Heart right ventricle (tissue), 16 donors: ENCODE measurements at regions not wholly inside any gene's neighbourhood (a gene's known extent, or its start where the extent isn't known, plus 50 kb on each side); places are given as distances from the start of the nearest gene placed in this dataset.

Source experiments
- ATAC-seq, 8 donors: fragments of 200-7000 bp; cut with Tn5 transposase; one replicate each; pipeline ENCODE4 v1.9.1; 2020; ENCODE audit warnings: mild to moderate bottlenecking in 8 of 8, moderate library complexity in 8 of 8, moderate number of reproducible peaks in 1 of 8
- DNase-seq, 2 donors: peaks; one replicate each; pipeline ENCODE4 v3.0.0-alpha.2; 2020
- H3K27ac ChIP-seq, 10 donors: fragments of 200-600 bp; sonication (generic) in 2 of 10; one replicate each; pipeline versions ENCODE4 v1.5.0 to v1.8.0; 2020 to 2022; ENCODE audit warnings: mild to moderate bottlenecking in 3 of 10
- H3K27me3 ChIP-seq, 7 donors: fragments of 200-600 bp; one replicate each; pipeline ENCODE4 v1.8.0; 2021 to 2022; ENCODE audit warnings: mild to moderate bottlenecking in 2 of 7
- H3K36me3 ChIP-seq, 9 donors: fragments of 200-600 bp; sonication (generic) in 1 of 9; one replicate each; pipeline versions ENCODE4 v1.5.0 to v1.8.0; 2020 to 2022; ENCODE audit warnings: mild to moderate bottlenecking in 2 of 9
- H3K4me1 ChIP-seq, 9 donors: fragments of 200-600 bp; sonication (generic) in 1 of 9; one replicate each; pipeline versions ENCODE4 v1.5.0 to v1.8.0; 2020 to 2022; ENCODE audit warnings: mild to moderate bottlenecking in 4 of 9
- H3K4me3 ChIP-seq, 10 donors: fragments of 200-600 bp; sonication (generic) in 2 of 10; one replicate each; pipeline versions ENCODE4 v1.5.0 to v1.8.0; 2020 to 2022; ENCODE audit warnings: mild to moderate bottlenecking in 7 of 10, moderate library complexity in 2 of 10
- H3K9me3 ChIP-seq, 11 donors: fragments of 200-600 bp in 10 of 11; sonication (generic) in 2 of 11; one replicate each; pipeline versions ENCODE4 v1.5.0 to v1.8.0; 2013 to 2022; ENCODE audit warnings: mild to moderate bottlenecking in 2 of 11, control low read depth in 1 of 11, moderate library complexity in 1 of 11
- CTCF ChIP-seq, 9 donors: fragments of 200-600 bp; sonication (generic) in 2 of 9; IDR thresholded peaks; one replicate each; pipeline versions ENCODE4 v1.5.0 to v1.8.0; 2021 to 2022; ENCODE audit warnings: antibody characterized with exemption in 9 of 9, mild to moderate bottlenecking in 5 of 9, moderate library complexity in 1 of 9
- WGBS, 2 donors: extraction: QIAGEN DNeasy Blood & Tissue Kit; methylation state at CpG; one replicate each; pipeline ENCODE4 v1.1.7; 2013; ENCODE audit warnings: inconsistent platforms in 1 of 2; 5-methylcytosine and 5-hydroxymethylcytosine counted together
- intact Hi-C, 10 donors: fragments of 100-400 bp; cut with DNase I; formaldehyde crosslinking; loops; one replicate each; pipeline versions ENCODE4 v1.11.1 to v1.14.2; 2022
- donor health status: Arrhythmogenic right ventricular cardiomyopathy.
- donor health status: ischemic (EF 13 %, LVEDD 7.1; RV severe dilation, severe dysfunction).
- donor health status: healthy with polysubstance abuse.
- donor health status: DM: no; HTN: yes; CAD: no.
- donor health status: DM: no; HTN: no; CAD: no.
- donor health status: ischemic (EF 25% LVEDD 6.9; RV normal size, moderate dysfunction).
- donor health status: ischemic (EF 25% LVEDD 5.7; RV mildly dilated, moderate dysfunction).
- donor health status: healthy.
- donor health status: DM: yes; HTN: yes; CAD: no.
- donor health status: Ischemic cardiomyopathy.
- donor health status: ischemic (EF 35%, LVEDD 5.7; RV mildly dilated, moderate dysfunction).
- donor health status: nonischemic (EF 11% LVEDD 7.7; RV severe dilation, severe dysfunction).
- donor health status: DM: yes; HTN: yes; CAD: no.
- donor health status: PGD.
- donor health status: ischemic (EF 29% LVEDD 5.4; RV normal size, mild dysfunction).
- donor health status: nonischemic (EF 23%, LVEDD 6.1; RV moderate dilation, normal function).

- H3K4me1 ChIP-seq, result no peaks in the 10 kb centered on the region
- no peaks in the 10 kb centered on the region for H3K36me3 ChIP-seq
- 57 to 59% methylated on average over 3 of the region's 3 CpGs for WGBS, 2 donors
- no peaks in the 10 kb centered on the region for H3K27me3 ChIP-seq
- ATAC-seq (peak; percentile 42 to 88 (median 70)), DNase-seq (peak in 1 of 2 donors; percentile 23)
- TF ChIP-seq CTCF (IDR thresholded peaks at IDR 0.05), result no peak
- intact Hi-C loops, result no loop called here
- no peak overlapping the region for H3K4me3 ChIP-seq
- H3K27ac ChIP-seq, result no peak overlapping the region
- H3K9me3 ChIP-seq, result no peaks in the 10 kb centered on the region
These were observed 1845.8 kb upstream of the SEL1L start for GRCh38 chr14:83379436-83379835.

- Histone ChIP-seq H3K9me3 (peaks cover 0 to 6% (median 0%) of the 10 kb centered on the region in 11 donors), H3K27me3 (no peaks in the 10 kb centered on the region), H3K27ac (no peak overlapping the region), H3K36me3 (no peaks in the 10 kb centered on the region), H3K4me3 (no peak overlapping the region), H3K4me1 (no peaks in the 10 kb centered on the region)
- DNase-seq (no peak), ATAC-seq (no peak)
- 82 to 87% methylated on average over 3 of the region's 3 CpGs for WGBS, 2 donors
- intact Hi-C loops, result no loop called here
- no peak for TF ChIP-seq CTCF (IDR thresholded peaks at IDR 0.05)
These were observed 1850.6 kb upstream of the SEL1L start for GRCh38 chr14:83384253-83384652.

GRCh38 chr14:83395321-83395720, 1861.7 kb upstream of the SEL1L start:
- no peaks in the 10 kb centered on the region for H3K27me3 ChIP-seq
- no peaks in the 10 kb centered on the region for H3K9me3 ChIP-seq
- intact Hi-C loops, result no loop called here
- H3K4me1 ChIP-seq, result no peaks in the 10 kb centered on the region
- no peak overlapping the region for H3K27ac ChIP-seq
- H3K4me3 ChIP-seq, result no peak overlapping the region
- no peak for ATAC-seq
- H3K36me3 ChIP-seq, result no peaks in the 10 kb centered on the region
- no peak for TF ChIP-seq CTCF (IDR thresholded peaks at IDR 0.05)
- WGBS, 2 donors, result 76 to 78% methylated on average over 2 of the region's 2 CpGs
- DNase-seq, result no peak

GRCh38 chr14:83416476-83416875, 1882.8 kb upstream of the SEL1L start:
- no peaks in the 10 kb centered on the region for H3K27me3 ChIP-seq
- DNase-seq (no peak), ATAC-seq (no peak)
- H3K4me3 ChIP-seq, result no peak overlapping the region
- H3K9me3 ChIP-seq, result no peaks in the 10 kb centered on the region
- TF ChIP-seq CTCF (IDR thresholded peaks at IDR 0.05), result no peak
- intact Hi-C loops, result no loop called here
- WGBS, 2 donors, result 37 to 52% methylated on average over 2 of the region's 2 CpGs
- H3K27ac ChIP-seq, result no peak overlapping the region
- H3K36me3 ChIP-seq, result no peaks in the 10 kb centered on the region
- no peaks in the 10 kb centered on the region for H3K4me1 ChIP-seq

GRCh38 chr14:83419420-83419819, 1885.8 kb upstream of the SEL1L start:
- Histone ChIP-seq H3K36me3 (no peaks in the 10 kb centered on the region), H3K4me3 (no peak overlapping the region), H3K4me1 (no peaks in the 10 kb centered on the region), H3K9me3 (no peaks in the 10 kb centered on the region), H3K27ac (no peak overlapping the region), H3K27me3 (no peaks in the 10 kb centered on the region)
- no peak for TF ChIP-seq CTCF (IDR thresholded peaks at IDR 0.05)
- DNase-seq, result no peak
- intact Hi-C loops, result no loop called here
- ATAC-seq, result no peak
- WGBS, 2 donors, result 68 to 72% methylated on average over 4 of the region's 4 CpGs
